ENCODE measurements at regions not wholly inside any gene's neighbourhood (a gene's known extent, or its start where the extent isn't known, plus 50 kb on each side); places are given as distances from the start of the nearest gene placed in this dataset.

- no peak for DNase-seq
Observed at GRCh38 chr7:117929237-117929636, 56.0 kb upstream of the CTTNBP2 start.

GRCh38 chr7:117931314-117931713 lies 58.1 kb upstream of the CTTNBP2 start:
- DNase-seq, result no peak

- peak; percentile 76 for DNase-seq
Observed at GRCh38 chr7:117937049-117937752, 64.0 kb upstream of the CTTNBP2 start.

GRCh38 chr7:117937753-117938483 lies 64.7 kb upstream of the CTTNBP2 start:
- peak; percentile 76 for DNase-seq

GRCh38 chr7:117941138-117941810 lies 68.0 kb upstream of the CTTNBP2 start:
- no peak for DNase-seq

- no peak for DNase-seq
Observed at GRCh38 chr7:117942780-117943179, 69.5 kb upstream of the CTTNBP2 start.

- no peak for DNase-seq
Observed at GRCh38 chr7:117944886-117945285, 71.6 kb upstream of the CTTNBP2 start.

- DNase-seq, result no peak
Observed at GRCh38 chr7:117946151-117946633, 73.0 kb upstream of the CTTNBP2 start.

GRCh38 chr7:117949232-117949631 lies 76.0 kb upstream of the CTTNBP2 start:
- DNase-seq, result peak; percentile 92

GRCh38 chr7:117950601-117951260 lies 77.5 kb upstream of the CTTNBP2 start:
- no peak for DNase-seq

GRCh38 chr7:117951285-117951684 lies 78.0 kb upstream of the CTTNBP2 start:
- DNase-seq, result no peak

- peak; percentile 79 for DNase-seq
Observed at GRCh38 chr7:117951691-117952280, 78.5 kb upstream of the CTTNBP2 start.

- no peak for DNase-seq
Observed at GRCh38 chr7:117955046-117955445, 81.8 kb upstream of the CTTNBP2 start.

- peak; percentile 76 for DNase-seq
Observed at GRCh38 chr7:117960351-117960750, 87.1 kb upstream of the CTTNBP2 start.

- no peak for DNase-seq
Observed at GRCh38 chr7:117961235-117961634, 88.0 kb upstream of the CTTNBP2 start.

GRCh38 chr7:117962366-117962994 lies 89.2 kb upstream of the CTTNBP2 start:
- DNase-seq, result no peak

- no peak for DNase-seq
Observed at GRCh38 chr7:117963264-117964197, 90.3 kb upstream of the CTTNBP2 start.

- DNase-seq, result peak; percentile 33
Observed at GRCh38 chr7:117970801-117971200, 97.6 kb upstream of the CTTNBP2 start.

GRCh38 chr7:117971556-117972244 lies 98.5 kb upstream of the CTTNBP2 start:
- DNase-seq, result no peak

GRCh38 chr7:117972606-117973005 lies 99.4 kb upstream of the CTTNBP2 start:
- no peak for DNase-seq

Data from DMS53 (cell line).